ENCODE measurements at regions not wholly inside any gene's neighbourhood (a gene's known extent, or its start where the extent isn't known, plus 50 kb on each side); places are given as distances from the start of the nearest gene placed in this dataset.
"Not testable (repeated sequence)": the region's sequence is repeated elsewhere in the genome, so short reads cannot be mapped to it uniquely, and the experiment has no call there.

GRCh38 chr20:22529150-22530019 is 55.0 kb downstream of the FOXA2 start:
- FAIRE-seq (no peak), DNase-seq (ENCODE audit: extremely low spot score, insufficient read length, low read depth) (no peak)

GRCh38 chr20:22526512-22527012 is 57.8 kb downstream of the FOXA2 start:
- FAIRE-seq (no peak), DNase-seq (ENCODE audit: extremely low spot score, insufficient read length, low read depth) (no peak)

DNA sequence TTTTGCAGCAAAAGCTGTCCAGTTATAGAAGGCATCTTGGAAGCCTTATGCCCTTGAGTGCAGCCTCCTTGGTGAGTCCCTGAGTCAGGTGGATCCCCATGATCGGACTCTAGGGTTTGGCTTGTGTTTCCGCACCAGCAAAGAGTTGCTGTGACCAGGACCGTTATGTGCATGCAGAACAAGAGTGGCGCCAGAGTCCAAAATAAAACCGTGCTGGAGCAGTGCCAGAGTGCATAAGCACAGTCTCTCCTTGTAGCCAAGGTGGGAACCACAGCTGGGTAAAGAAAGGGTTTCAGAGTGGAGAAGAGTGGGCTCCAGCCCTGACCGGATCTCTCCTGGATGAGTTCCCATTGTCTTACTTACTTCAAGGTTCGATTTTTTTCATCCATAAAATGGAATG is 58.6 kb downstream of the FOXA2 start:
- no peak for DNase-seq (ENCODE audit: extremely low spot score, insufficient read length, low read depth)
- FAIRE-seq: no peak

DNA sequence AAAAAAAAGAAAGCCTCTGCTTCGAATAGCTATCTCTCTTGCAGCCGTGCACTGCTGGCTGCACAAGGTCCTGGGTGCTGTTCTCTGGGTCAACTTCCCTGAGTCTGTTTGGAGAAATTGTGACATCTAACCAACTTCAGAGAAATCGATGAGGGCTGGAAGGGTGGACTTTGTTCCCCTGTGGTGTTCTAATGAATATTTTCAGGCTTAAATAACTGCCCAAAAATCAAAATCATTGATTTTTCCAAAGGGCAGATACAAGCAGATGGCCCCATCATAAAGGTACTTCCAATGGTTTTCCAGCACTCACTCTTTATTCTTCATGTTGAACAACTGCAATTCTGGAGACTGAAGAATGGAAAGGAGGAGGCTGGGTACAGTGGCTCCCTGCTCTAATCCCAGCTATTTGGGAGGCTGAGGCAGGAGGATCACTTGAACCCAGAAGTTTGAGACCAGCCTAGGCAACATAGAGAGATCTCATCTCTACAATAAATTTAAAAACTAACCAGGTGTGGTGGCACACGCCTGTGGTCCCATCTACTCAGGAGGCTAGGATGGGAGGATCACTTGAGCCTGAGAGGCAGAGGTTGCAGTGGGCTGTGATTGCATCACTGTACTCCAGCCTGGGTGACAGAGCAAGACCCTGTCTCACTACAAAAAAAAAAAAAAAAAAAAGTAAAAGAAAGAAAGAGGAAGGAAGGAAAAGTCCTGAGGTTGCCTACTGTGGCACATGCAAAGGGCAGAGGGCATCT is 59.1 kb downstream of the FOXA2 start:
- DNase-seq (ENCODE audit: extremely low spot score, insufficient read length, low read depth) (no peak), FAIRE-seq (no peak)

DNA sequence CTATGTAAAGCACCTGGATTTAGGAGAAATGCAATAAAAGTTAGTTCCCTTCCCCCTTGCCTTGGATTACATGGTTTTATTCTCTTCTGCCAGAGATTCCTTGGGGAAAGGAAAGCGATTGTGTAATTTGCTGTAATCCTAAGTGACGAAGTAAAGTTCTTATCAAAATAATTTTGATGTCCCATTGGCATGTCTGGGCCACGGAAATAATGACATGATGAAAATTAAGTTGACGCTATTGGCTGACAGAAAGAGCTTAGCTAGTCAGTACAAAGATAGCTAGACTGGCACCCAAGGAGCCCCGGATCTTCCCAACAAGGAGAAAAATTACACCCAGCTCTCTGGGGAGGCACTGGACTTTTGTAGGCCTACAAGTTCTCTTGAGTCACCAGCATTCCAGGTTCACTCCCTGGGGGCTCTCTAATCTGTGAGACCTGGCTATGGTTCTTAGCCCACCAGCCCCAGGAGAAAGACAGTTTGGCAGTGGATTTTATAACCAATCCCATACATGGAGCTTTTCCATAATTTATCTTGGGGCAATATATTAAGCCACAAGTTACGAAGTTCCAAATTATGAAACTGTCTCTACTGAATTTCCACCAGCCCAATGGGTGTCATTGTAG is 59.9 kb downstream of the FOXA2 start:
- FAIRE-seq (no peak), DNase-seq (ENCODE audit: extremely low spot score, insufficient read length, low read depth) (no peak)

DNA sequence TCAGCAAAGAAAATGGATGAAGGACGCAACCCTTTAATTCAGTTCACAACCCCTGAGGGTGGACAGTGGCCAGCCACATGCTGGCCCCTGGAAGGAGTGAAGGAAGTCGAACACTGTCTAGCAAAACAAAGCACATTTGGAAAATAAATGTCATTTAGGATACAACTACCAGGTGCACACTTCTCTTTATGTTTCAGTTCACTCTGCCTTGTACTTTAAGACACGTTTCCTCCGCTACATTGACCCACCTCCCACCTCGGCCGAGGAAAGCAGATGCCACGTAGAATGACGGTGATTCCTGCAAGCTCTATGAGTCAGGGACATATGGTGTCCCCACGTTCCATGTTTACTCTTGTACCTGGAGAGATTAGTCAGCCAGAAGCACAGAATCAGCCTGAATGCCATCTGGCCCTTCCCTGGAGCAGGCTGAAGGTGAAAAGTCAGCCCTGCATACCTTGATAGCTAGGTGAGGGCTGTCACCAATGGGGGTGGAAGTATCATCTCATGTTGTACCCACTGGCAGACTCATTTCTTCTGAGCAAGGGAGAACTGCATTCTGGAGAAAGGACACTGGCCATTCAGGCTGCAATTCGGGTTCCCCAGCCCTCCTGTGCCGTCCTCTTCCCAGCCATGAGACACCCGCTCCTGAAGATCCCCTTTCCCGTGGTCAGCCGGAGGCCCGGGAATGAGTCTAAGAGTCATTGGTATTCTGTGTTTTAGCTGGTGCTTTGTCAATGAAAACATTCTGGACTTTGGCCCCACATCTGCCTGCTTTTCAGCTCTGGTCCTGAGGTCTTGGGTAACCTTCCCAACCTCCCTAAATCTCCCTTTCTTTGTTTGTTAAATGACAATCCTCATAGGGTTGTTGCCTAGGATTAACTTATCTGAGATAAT is 60.6 kb downstream of the FOXA2 start:
- no peak for FAIRE-seq

DNA sequence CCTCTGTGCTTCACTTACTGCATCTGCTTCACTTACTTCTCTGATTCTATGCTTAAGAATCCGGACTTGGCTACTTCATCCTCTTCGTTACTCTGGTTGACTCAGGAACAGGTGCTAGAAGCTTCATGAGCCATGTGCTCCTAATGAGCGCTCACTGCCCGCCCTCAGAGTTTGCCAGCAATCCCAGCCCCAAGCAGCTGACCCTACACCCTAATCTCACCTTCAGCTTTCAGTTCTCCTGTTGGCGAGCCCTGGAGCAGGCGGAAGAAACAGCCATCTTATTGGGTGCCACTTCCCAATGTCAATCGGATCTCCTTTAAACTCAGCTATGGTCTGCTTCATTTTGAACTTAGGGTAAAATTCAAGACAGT is 61.3 kb downstream of the FOXA2 start:
- no peak for FAIRE-seq
- no peak for DNase-seq (ENCODE audit: extremely low spot score, insufficient read length, low read depth)

More for the DNA sequence above, 60.6 kb downstream of the FOXA2 start:
- no peak for DNase-seq (ENCODE audit: extremely low spot score, insufficient read length, low read depth)

- DNase-seq (ENCODE audit: extremely low spot score, insufficient read length, low read depth) (no peak), FAIRE-seq (no peak)
Measured at GRCh38 chr20:22522701-22523100, 61.7 kb downstream of the FOXA2 start.

DNA sequence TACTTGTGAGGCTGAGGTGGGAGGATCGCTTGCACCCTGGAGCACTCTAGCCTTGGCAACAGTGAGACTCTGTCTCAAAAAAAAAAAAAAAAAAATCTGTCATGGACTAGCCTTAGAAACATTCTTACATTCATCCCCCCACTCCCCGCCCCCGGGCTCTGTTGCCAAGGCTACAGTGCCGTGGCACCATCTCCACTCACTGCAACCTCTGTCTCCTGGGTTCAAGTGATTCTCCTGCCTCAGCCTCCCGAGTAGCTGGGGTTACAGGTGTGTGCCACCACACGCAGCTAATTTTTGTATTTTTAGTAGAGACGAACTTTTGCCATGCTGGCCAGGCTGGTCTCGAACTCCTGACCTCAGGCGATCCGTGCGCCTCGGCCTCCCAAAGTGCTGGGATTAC is 62.4 kb downstream of the FOXA2 start:
- FAIRE-seq; DNase-seq (ENCODE audit: extremely low spot score, insufficient read length, low read depth): not testable (repeated sequence)

DNA sequence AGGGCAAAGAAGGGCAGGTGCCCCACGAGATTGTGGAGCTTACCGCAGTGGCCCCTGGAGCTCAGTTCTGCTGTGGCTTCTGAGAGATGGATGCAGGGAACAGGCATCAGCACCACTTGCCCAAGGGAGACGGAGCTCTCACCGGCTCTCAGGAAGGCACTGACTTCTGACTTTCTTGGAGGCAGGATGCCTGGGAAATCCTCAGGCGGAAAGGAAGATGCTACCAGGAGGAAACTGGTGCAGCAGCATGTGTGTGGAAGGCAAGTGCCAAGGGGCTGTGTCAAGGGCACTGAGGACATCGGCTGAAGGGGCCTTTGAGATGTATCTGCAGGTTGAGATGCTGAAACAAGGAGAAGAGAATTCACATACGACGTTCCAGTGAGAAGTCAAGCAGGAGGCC is 64.0 kb downstream of the FOXA2 start:
- FAIRE-seq (no peak), DNase-seq (ENCODE audit: extremely low spot score, insufficient read length, low read depth) (no peak)

DNA sequence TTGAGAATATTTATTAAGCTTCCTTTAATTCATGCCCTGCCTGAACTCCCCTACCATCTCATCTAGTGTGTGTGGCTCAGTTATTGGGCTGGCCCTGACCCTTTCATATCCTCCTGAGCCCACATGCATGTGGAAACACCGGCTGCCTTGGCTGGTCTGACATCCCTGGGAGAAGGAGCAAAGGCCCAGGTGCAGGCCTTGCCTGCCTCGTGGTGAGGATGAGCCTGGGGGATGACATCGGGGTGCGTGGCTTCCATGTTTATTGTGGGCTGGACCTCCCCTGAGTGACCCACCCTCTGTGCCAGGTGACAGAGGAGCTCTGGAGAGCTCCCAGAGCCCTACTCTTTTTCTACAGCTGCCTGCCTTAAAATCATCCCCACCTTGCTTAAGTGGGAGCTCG is 69.1 kb downstream of the FOXA2 start:
- DNase-seq (ENCODE audit: extremely low spot score, insufficient read length, low read depth): no peak
- FAIRE-seq: no peak

DNA sequence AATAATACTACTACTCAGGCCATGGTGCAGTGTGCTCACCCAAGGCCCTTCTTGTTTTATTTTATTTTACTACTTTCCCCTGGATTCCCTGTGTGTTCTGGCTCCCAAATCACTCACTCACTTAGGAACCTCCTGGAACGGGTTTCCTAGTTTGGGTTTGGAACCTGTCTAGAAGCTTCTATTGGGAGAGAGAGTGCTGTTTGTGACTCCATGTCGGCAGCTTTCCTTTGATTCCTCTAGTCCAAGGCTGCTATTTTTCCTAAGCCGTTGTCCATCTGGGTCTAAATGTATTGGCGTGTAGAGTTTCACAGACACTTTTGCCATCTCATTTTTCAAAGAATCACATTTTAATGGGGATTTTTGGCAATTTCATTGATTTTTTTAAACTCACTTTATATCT is 70.8 kb downstream of the FOXA2 start:
- no peak for DNase-seq (ENCODE audit: extremely low spot score, insufficient read length, low read depth)
- no peak for FAIRE-seq

GRCh38 chr20:22512911-22513489 is 71.4 kb downstream of the FOXA2 start:
- DNase-seq (ENCODE audit: extremely low spot score, insufficient read length, low read depth): no peak
- no peak for FAIRE-seq

GRCh38 chr20:22511943-22512910 is 72.1 kb downstream of the FOXA2 start:
- DNase-seq (ENCODE audit: extremely low spot score, insufficient read length, low read depth): no peak
- FAIRE-seq: no peak

DNA sequence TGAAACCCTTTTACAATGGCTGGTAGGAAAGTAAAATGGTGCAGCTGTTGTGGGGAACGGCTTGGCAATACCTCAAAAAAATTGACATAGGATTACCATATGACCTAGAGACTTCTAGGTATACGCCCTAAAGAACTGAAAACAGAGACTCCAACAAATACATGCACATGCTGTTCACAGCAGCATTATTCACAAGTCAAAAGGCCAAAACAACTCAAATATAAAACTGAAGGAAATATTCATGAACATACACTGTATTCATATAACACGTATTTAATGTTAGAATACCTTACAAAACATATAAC is 74.6 kb downstream of the FOXA2 start:
- FAIRE-seq: no peak
- no peak for DNase-seq (ENCODE audit: extremely low spot score, insufficient read length, low read depth)

DNA sequence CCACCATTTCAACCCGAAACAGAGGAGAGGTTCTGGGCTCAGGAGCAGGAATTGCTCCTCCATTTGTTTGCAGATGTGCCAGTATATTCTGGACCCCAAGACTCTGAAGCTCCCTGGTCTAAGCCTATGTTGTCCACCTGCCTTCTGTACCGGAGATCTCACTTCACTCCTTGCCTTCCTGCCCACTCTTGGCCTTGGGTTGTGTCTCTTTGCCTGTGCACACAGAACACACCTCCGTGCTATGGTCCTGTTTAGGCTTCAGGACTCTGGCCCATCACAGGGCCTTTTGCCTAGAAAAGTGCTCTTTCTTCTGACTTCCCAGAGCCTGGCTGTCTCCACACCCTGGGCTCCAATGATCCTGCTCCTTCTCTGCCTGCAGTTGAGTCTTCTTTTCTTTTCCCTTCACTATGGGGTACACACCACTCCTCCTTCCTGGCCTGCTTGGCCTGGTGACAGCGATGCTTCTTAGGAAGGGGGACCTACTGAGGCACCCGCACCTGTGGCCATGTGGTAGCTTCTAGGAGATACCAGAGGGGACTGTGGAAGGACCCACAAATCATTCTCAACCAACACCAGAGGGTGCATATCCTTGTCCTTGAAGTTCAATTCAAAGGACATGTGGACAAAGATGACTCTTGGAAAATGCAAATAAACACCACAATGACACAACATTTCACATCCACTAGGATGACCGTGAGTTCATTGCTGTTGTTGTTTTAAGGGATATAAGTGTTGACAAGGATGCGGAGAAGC is 75.1 kb downstream of the FOXA2 start:
- FAIRE-seq (no peak), DNase-seq (ENCODE audit: extremely low spot score, insufficient read length, low read depth) (no peak)

DNA sequence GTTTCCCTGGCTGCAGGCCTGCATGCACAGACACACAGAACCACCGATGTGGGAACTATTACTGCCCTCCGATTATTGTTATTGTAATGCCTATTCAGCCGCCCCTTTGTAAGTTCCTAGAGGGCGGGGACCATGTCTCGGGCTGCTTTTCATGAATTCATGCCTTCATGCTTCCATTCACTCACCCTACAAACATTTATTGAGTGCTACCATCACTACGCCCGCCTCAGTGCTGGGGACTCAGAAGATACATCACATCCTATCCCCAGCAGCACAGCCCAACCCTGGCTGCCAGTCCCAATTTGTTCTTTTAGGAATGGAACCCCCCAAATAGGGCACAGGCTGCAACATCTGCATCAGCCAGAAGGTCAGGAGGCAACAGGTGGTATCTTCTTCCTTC is 75.9 kb downstream of the FOXA2 start:
- FAIRE-seq (no peak), DNase-seq (ENCODE audit: extremely low spot score, insufficient read length, low read depth) (no peak)

All from GM18507 (cell line).